ENCODE measurements at regions not wholly inside any gene's neighbourhood (a gene's known extent, or its start where the extent isn't known, plus 50 kb on each side); places are given as distances from the start of the nearest gene placed in this dataset.

DNA sequence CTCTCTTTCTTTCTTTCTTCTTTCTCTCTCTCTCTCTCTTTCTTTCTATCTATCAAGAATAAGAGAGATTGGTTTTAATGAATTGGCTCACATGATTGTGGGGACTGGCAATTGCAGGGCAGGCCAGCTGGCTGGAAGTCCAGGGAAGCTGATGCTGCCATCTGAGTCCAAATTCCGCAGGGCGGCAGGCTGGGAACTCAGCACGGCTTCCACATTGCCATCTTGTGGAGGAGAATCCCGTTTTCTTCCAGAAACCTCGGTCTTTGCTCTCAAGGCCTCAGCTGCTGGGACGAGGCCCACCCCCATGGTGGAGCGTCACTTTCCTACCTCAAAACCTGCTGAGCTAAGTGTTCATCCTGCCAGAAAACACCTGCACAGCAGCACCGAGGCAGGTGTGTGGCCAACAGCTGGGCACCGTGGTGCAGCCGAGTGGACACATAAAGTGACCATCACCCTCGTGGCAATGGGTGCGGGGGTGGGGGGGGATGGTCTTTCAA is 58.8 kb upstream of the SLCO4A1 start:
- no peak for DNase-seq

DNA sequence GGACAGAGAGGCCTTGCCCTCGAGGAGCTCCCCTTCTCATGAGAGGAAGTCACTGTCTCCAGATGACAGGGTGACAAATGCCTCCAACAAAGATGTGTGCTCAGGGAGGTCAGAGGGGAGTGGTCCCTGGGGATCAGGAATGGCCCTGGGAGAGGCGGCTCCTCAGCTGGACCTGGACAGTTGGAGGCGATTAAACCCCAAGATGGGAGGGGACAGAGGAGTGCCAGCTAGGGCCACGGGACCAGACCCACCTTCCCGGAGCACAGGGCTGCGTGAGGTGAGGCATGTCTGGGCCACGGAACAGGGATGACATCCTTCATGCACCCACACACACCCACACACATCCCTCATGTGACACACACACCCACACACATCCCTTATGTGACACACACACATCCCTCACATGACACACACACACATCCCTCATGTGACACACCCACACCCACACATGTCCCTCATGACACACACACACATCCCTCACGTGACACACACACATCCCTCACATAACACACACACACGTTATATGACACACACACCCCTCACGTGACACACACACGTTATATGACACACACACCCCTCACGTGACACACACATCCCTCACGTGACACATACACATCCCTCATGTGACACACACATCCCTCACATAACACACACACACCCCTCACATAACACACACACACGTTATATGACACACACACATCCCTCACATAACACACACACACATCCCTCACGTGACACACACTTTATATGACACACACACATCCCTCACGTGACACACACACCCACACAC is 57.4 kb upstream of the SLCO4A1 start:
- DNase-seq, result no peak

DNA sequence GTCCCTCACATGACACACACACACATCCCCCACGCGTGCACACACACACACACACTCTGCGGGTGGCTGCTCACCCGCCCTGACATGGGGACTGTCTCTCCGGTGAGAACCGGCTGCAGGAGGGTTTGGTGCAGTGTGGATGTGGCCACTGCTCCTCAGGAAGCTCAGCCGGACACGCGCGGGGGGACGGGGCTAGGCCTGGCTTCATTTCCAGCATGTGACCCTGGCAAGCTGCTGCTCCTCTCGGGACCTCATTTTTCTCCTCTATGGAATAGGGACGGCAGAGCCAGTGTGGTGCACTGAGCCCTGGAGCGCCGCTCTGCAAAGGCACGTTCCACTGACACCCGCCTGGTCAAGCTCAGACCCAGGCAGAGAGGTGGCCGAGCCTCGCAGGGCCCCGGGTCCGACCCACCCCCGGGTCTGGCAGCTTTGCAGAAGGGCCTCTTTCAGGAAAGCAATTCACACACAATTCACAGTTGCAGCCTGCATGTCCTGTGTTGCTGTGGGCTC is 56.8 kb upstream of the SLCO4A1 start:
- no peak for DNase-seq

DNA sequence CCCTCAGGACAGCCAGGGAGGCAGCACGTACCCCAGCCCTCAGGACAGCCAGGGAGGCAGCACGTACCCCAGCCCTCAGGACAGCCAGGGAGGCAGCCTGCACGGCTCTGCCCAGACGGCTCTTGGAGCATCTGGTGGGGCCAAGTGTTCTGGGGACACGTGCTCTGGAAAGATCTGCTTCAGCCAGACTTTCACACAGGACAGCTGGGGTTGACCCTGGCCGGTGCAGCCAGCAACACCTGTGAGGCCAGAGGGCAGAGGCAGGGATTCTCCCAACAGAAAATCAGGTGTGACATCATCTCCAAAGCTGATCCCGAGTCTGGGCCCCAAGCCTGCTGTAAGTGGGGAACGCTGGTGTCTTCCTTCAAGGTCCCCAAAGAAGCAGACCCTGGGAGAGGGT is 55.5 kb upstream of the SLCO4A1 start:
- DNase-seq, result no peak

DNA sequence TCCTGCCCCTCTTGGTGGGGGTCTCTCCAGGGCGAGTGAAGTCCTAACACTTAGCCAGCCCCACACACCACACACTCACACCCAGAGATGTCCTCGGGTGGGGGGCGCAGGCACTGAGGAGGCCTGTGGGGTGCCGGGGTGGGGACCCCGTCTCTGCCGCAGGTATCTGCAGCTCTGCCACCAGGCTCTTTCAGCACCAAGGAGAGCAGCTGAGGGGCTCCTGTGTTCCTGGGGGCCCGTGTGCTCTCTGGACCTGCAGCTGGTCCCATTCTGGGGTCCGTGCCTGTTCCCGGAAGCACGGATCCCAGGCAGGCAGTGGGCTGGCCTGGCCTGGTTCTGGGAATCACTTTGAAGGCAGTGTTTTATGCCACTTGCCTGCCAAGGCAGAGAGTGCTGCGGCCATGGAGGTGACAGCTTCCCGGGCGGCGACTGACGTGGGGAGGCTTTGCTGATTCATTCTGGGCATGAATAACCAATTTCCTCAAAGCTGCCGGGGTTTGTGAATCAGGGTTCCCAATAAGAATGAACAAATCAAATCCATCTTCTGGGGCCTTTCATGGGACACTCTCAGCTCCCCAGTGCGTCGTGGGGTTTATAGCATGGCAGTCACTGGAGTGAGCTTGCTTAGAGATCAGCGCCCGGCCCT is 54.4 kb upstream of the SLCO4A1 start:
- DNase-seq, result no peak

DNA sequence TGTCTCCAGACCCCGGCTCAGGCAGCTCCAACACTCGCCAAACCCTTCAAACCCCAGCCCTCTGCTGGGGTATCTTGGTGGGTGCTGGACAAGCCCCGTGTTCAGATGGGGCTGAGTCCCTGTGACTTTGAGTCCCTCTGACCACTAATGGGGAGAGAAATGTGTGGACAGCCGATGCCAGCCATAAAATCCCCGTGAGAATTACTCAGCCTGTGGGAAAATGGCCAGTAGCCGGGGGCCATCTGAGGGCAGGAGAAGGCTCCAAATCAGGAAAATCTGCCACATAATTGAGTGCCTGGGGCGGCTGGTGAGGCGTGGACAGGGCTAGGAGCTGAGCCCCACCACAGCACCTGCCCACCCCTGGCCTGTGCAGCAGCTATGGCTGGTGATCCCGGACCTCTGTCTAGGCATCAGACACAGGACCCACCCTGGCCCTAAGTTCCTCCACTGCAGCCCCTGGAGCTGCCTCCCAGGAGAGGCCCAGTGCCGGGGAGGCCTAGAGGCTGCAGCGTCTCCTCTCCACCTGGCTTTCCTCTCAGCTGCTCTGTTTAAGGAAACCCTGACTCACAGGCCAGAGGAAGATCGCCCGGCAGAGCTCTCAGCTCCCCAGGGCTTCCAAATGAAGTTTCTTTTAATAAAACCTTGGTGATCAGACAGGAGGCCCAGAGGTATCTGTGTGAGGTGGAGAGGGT is 53.7 kb upstream of the SLCO4A1 start:
- no peak for DNase-seq

DNA sequence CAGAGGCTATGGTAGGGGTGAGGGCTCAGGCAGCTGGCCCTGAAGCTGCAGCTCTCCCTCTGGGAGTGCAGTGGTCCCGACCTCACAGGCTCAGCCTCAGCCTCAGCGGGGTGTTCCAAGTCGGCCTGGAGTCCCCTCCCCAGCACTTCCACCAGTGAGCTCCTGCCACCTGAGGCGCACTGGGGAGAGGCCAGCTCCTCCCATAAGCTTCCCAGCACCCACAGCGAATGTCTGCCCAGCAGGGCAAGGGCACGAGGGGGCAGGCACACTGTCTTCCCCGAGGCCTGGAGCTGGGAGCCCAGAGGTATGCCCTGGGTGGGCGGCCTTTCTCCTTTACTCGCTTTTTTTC is 53.2 kb upstream of the SLCO4A1 start:
- no peak for DNase-seq

DNA sequence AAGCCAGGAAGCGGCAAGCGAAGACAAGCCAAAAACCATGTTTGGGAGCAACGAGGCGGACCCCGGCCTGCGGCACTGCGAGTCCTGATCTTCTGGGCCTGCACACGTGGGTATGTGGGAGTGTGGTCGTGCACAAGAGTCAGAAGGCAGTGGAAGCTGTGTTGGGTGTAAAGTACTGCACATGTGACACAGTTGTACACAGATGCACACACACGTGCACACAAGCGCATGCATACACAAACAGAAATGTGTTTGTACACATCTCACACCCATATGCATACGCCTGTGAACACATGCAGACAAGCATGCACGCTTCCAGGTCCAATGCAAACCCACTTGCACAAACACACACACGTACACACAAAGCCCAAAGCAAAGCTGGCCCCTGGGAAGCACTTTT is 52.6 kb upstream of the SLCO4A1 start:
- no peak for DNase-seq

DNA sequence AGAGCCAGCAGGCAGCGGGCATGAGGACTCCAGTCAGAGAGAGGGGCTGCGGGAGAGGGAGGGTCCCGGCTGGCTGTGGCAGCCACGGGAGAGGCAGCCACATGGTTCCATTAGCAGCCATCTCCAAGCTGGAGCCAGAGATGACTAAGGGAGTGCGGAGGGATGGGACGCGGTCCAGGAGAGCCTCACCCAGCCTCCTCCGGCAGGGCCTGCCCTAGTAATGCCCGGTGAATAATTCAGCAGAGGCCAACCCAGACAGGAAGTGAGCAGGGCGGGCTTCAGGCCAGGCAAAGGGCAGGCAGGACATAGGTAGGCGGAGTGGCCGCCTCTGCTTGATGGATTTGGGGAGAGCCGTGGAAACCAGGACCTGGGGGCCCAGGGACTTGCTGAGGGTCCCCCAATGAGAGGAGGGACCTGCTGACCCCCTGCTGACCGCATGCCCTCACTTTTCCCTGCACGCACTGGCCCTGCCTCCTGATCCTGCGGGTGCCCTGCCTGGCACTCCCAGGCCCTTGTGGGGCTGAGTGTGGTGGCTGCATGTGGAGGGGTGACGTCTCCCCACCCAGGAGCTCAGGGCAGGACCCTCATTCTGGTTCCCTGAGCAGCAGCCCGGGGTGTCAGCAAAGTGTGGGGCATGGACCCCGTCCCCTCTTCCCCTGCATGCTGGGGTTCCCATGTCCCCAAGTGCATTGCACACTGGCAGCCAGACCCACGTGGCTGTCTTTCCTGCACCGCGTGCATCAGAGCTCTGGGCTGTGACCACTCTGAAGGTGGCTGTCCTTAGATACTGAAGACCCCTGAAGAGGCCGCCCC is 51.8 kb upstream of the SLCO4A1 start:
- DNase-seq, result no peak

DNA sequence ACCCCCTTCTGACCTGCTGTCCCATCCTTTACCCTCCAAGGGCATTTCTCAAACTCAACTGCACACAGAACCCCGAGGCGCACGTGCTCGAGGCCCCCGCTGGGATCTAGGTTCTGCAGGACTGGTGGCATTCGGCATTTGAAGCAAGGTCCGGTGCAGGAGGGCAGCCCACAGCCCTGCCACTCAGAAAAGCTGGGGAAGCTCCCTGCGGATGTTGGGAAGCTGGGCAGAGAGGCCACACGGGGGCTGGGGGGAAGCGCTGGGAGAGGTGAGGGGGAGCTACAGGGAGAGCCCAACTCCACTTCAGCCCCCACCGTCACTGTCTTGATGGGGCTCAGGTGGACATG is 51.2 kb upstream of the SLCO4A1 start:
- no peak for DNase-seq

DNA sequence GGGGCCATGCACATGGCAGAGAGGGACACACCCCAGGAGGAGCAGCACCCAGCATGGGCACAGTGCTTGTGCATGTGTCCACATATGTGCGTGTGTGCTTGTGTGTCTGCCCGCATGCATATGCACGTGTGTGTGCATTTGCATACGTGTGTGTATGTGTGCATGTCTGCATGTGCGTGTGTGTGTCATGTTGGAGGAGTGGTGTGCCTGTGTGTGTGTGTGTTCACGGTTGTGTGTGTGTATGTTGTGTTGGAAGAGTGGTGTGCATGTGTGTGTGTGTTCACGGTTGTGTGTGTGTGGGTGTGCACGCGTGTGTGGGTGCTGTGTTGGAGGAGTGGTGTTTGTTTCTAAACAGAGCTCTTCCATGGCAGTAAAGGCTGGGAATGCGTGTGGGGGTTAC is 50.7 kb upstream of the SLCO4A1 start:
- no peak for DNase-seq

All from OCI-M1 (cell line).